ENCODE measurements at regions not wholly inside any gene's neighbourhood (a gene's known extent, or its start where the extent isn't known, plus 50 kb on each side); places are given as distances from the start of the nearest gene placed in this dataset.

DNA sequence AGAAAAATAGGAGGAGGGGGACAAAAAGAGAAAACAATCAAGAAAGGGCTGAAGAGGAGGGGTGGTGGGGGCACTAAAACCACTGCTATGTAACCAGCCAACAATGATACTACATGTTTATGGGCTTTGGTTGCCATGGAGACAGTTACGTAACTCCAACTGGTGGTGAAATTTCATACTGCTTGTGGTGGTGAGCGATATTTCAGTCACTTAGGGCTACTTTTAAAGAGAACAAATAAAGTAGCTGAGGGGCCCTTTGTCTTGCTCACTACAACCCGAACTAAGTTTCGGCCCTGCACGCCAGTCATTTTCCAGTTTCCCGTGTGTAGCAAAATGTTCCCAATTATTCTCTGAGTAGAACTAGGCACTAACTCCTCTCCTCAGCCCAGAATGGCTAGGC is 275.2 kb upstream of the EDA2R start:
- Mint-ChIP-seq H3K4me3 (no peak overlapping the region), H3K27ac (peak overlapping the region in 1 of 7 donors; percentile 28), H3K27me3 (ENCODE audit: low read depth in 3 of 3) (peaks cover 0 to 5% (median 0%) of the 10 kb centered on the region in 3 donors), H3K36me3 (no peaks in the 10 kb centered on the region), H3K4me1 (peaks cover 8% of the 10 kb centered on the region), H3K9me3 (no peaks in the 10 kb centered on the region)
- no peak overlapping the region for H3K9ac ChIP-seq (ENCODE audit: insufficient read depth, low read length, poor library complexity, severe bottlenecking)
- H3K27me3 ChIP-seq (ENCODE audit: control insufficient read depth in 2 of 2, insufficient read depth in 2 of 2, low read length in 2 of 2): no peaks in the 10 kb centered on the region
- H3K4me2 ChIP-seq (replicated peaks; ENCODE audit: extremely low read depth, low read length, poor library complexity, severe bottlenecking): no peak overlapping the region
- H3K79me2 ChIP-seq (ENCODE audit: insufficient read depth, low read length): no peaks in the 10 kb centered on the region
- intact Hi-C loops (cut with micrococcal nuclease): no loop called here
- H3K9me3 ChIP-seq (replicated peaks in 1 of 2; ENCODE audit: control insufficient read depth in 1 of 2, insufficient read depth in 1 of 2, low read length in 2 of 2): no peaks in the 10 kb centered on the region
- H3K27ac ChIP-seq (ENCODE audit: low read depth in 1 of 2, low read length in 2 of 2): no peak overlapping the region
- peak; percentile 7 to 39 (median 10) for DNase-seq
- no peak overlapping the region for H2AFZ ChIP-seq (ENCODE audit: insufficient read depth, low read depth, low read length, poor library complexity, severe bottlenecking)
- TF ChIP-seq, protein P1, sequence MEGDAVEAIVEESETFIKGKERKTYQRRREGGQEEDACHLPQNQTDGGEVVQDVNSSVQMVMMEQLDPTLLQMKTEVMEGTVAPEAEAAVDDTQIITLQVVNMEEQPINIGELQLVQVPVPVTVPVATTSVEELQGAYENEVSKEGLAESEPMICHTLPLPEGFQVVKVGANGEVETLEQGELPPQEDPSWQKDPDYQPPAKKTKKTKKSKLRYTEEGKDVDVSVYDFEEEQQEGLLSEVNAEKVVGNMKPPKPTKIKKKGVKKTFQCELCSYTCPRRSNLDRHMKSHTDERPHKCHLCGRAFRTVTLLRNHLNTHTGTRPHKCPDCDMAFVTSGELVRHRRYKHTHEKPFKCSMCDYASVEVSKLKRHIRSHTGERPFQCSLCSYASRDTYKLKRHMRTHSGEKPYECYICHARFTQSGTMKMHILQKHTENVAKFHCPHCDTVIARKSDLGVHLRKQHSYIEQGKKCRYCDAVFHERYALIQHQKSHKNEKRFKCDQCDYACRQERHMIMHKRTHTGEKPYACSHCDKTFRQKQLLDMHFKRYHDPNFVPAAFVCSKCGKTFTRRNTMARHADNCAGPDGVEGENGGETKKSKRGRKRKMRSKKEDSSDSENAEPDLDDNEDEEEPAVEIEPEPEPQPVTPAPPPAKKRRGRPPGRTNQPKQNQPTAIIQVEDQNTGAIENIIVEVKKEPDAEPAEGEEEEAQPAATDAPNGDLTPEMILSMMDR (IDR thresholded peaks at IDR 0.05): no peak
- H3K36me3 ChIP-seq (replicated peaks in 1 of 2; ENCODE audit: control insufficient read depth in 1 of 2, insufficient read depth in 2 of 2, low read length in 2 of 2): no peaks in the 10 kb centered on the region
- WGBS (ENCODE audit: insufficient coverage): no CpG with 5 or more reads among the region's 6 CpGs
- H3K4me3 ChIP-seq (replicated peaks in 1 of 3; ENCODE audit: low read depth in 2 of 3, low read length in 3 of 3): no peak overlapping the region
- no peaks in the 10 kb centered on the region for H4K20me1 ChIP-seq (ENCODE audit: insufficient read depth, low read length)
- H3K4me1 ChIP-seq (ENCODE audit: control insufficient read depth in 1 of 2, insufficient read depth in 2 of 2, low read length in 2 of 2): no peaks in the 10 kb centered on the region

DNA sequence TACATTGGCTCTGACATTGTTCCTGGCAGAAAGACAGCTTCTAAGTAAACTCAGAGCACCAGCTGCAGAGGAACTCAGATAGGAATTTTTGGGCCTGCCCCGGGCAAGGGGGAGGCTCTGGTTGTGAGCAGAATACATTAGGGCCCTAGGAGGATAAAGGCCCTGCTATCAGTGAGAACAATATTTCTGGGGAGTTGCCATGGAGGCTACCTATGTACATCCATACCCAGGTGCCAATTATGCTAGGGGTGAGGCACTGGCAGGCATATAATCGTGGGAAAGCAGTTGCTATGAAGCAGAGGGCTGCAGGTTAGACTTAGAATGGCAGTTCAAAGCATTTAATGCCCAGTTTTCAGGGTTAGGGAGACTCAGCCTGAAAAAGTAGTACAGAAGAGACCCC is 273.5 kb upstream of the EDA2R start:
- Histone ChIP-seq H2AFZ (ENCODE audit: insufficient read depth, low read depth, low read length, poor library complexity, severe bottlenecking) (no peak overlapping the region), H3K4me3 (replicated peaks in 1 of 3; ENCODE audit: low read depth in 2 of 3, low read length in 3 of 3) (no peak overlapping the region), H3K4me1 (ENCODE audit: control insufficient read depth in 1 of 2, insufficient read depth in 2 of 2, low read length in 2 of 2) (no peaks in the 10 kb centered on the region), H3K36me3 (replicated peaks in 1 of 2; ENCODE audit: control insufficient read depth in 1 of 2, insufficient read depth in 2 of 2, low read length in 2 of 2) (no peaks in the 10 kb centered on the region), H3K9me3 (replicated peaks in 1 of 2; ENCODE audit: control insufficient read depth in 1 of 2, insufficient read depth in 1 of 2, low read length in 2 of 2) (no peaks in the 10 kb centered on the region), H3K27me3 (ENCODE audit: control insufficient read depth in 2 of 2, insufficient read depth in 2 of 2, low read length in 2 of 2) (no peaks in the 10 kb centered on the region), H3K4me2 (replicated peaks; ENCODE audit: extremely low read depth, low read length, poor library complexity, severe bottlenecking) (no peak overlapping the region), H3K79me2 (ENCODE audit: insufficient read depth, low read length) (no peaks in the 10 kb centered on the region), H4K20me1 (ENCODE audit: insufficient read depth, low read length) (no peaks in the 10 kb centered on the region), H3K9ac (ENCODE audit: insufficient read depth, low read length, poor library complexity, severe bottlenecking) (no peak overlapping the region), H3K27ac (ENCODE audit: low read depth in 1 of 2, low read length in 2 of 2) (no peak overlapping the region)
- WGBS (ENCODE audit: insufficient coverage): no CpG with 5 or more reads among the region's 2 CpGs
- Mint-ChIP-seq H3K9me3 (no peaks in the 10 kb centered on the region), H3K27ac (no peak overlapping the region), H3K4me1 (peaks cover 8% of the 10 kb centered on the region), H3K27me3 (ENCODE audit: low read depth in 3 of 3) (peaks cover 0 to 5% (median 0%) of the 10 kb centered on the region in 3 donors), H3K4me3 (no peak overlapping the region), H3K36me3 (no peaks in the 10 kb centered on the region)
- TF ChIP-seq, protein P1 (IDR thresholded peaks at IDR 0.05): no peak
- intact Hi-C loops (cut with micrococcal nuclease): no loop called here
- no peak for DNase-seq

Measured in CD14-positive monocyte (primary cell).